ENCODE measurements at regions not wholly inside any gene's neighbourhood (a gene's known extent, or its start where the extent isn't known, plus 50 kb on each side); places are given as distances from the start of the nearest gene placed in this dataset.

- no peak for DNase-seq
- H3K9me3 ChIP-seq = no peaks in the 10 kb centered on the region
- no peak overlapping the region for H3K27ac ChIP-seq
- no peak for ATAC-seq
- no peak for TF ChIP-seq CTCF (IDR thresholded peaks at IDR 0.05)
- H3K4me1 ChIP-seq = no peaks in the 10 kb centered on the region
- H3K36me3 ChIP-seq = no peaks in the 10 kb centered on the region
- no peaks in the 10 kb centered on the region for H3K27me3 ChIP-seq
- no peak overlapping the region for H3K4me3 ChIP-seq
- intact Hi-C loops (cut with DNase I) = no loop called here
Measured at GRCh38 chr17:57195785-57196460, 60.4 kb upstream of the MSI2 start.

GRCh38 chr17:57197466-57198071, 58.8 kb upstream of the MSI2 start:
- H3K4me3 ChIP-seq = no peak overlapping the region
- H3K27ac ChIP-seq = no peak overlapping the region
- no peak for TF ChIP-seq CTCF (IDR thresholded peaks at IDR 0.05)
- no peaks in the 10 kb centered on the region for H3K27me3 ChIP-seq
- DNase-seq (no peak), ATAC-seq (no peak)
- no peaks in the 10 kb centered on the region for H3K9me3 ChIP-seq
- H3K36me3 ChIP-seq = no peaks in the 10 kb centered on the region
- no peaks in the 10 kb centered on the region for H3K4me1 ChIP-seq
- intact Hi-C loops (cut with DNase I) = no loop called here

- TF ChIP-seq CTCF (IDR thresholded peaks at IDR 0.05) = no peak
- intact Hi-C loops (cut with DNase I) = no loop called here
- H3K4me3 ChIP-seq = no peak overlapping the region
- no peaks in the 10 kb centered on the region for H3K36me3 ChIP-seq
- no peaks in the 10 kb centered on the region for H3K27me3 ChIP-seq
- DNase-seq (no peak), ATAC-seq (no peak)
- no peaks in the 10 kb centered on the region for H3K4me1 ChIP-seq
- no peaks in the 10 kb centered on the region for H3K9me3 ChIP-seq
- no peak overlapping the region for H3K27ac ChIP-seq
Measured at GRCh38 chr17:57201481-57201880, 54.8 kb upstream of the MSI2 start.

- ATAC-seq (no peak), DNase-seq (no peak)
- intact Hi-C loops (cut with DNase I) = no loop called here
- H3K4me3 ChIP-seq = no peak overlapping the region
- no peaks in the 10 kb centered on the region for H3K4me1 ChIP-seq
- H3K27me3 ChIP-seq = no peaks in the 10 kb centered on the region
- H3K36me3 ChIP-seq = no peaks in the 10 kb centered on the region
- TF ChIP-seq CTCF (IDR thresholded peaks at IDR 0.05) = no peak
- no peak overlapping the region for H3K27ac ChIP-seq
- peaks cover 0 to 5% of the 10 kb centered on the region in 2 donors for H3K9me3 ChIP-seq
Measured at GRCh38 chr17:57203040-57203439, 53.3 kb upstream of the MSI2 start.

Data from left lung (tissue), 4 donors.